ENCODE measurements at regions not wholly inside any gene's neighbourhood (a gene's known extent, or its start where the extent isn't known, plus 50 kb on each side); places are given as distances from the start of the nearest gene placed in this dataset.
A peak's percentile ranks its signal among the peaks of the same experiment; 100 is the strongest.

DNA sequence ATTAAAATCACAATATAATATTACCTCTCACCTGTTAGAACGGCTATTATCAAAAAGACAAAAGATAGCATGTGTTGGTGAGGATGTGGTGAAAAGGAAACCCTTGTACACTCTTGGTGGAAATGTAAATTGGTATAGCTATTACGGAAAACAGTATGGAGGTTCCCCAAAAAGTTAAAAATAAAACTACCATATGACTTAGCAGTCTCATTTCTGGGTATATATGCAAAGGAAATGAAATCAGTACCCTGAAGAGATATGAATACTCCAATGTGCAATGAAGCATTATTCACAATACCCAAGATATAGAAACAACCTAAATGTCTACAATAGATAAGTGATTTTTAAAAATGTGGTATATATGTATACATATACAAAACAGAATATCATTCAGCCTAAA, 199.9 kb downstream of the SNX18 start:
- Histone ChIP-seq H3K79me2 (ENCODE audit: low read length) (no peaks in the 10 kb centered on the region), H3K9ac (ENCODE audit: low read length) (peak overlapping the region; percentile 64), H3K4me3 (ENCODE audit: low read length) (peak overlapping the region; percentile 63), H3K9me3 (ENCODE audit: insufficient read depth, low read length) (0 out of 2 replicates have a peak, but pooled peaks cover 4% of the 10 kb centered on the region), H3K4me1 (ENCODE audit: low read length) (peaks cover 39% of the 10 kb centered on the region), H2AFZ (ENCODE audit: low read depth, low read length) (no peak overlapping the region), H3K4me2 (ENCODE audit: low read length) (peak overlapping the region; percentile 75), H3K27me3 (ENCODE audit: low read depth, low read length) (no peaks in the 10 kb centered on the region), H4K20me1 (ENCODE audit: insufficient read depth, low read length) (no peaks in the 10 kb centered on the region), H3K36me3 (replicated peaks; ENCODE audit: low read depth, low read length) (peaks cover 3% of the 10 kb centered on the region), H3K27ac (ENCODE audit: low read length) (peak overlapping the region; percentile 98)
- no peak for TF ChIP-seq EZH2phosphoT487 (IDR thresholded peaks at IDR 0.05; ENCODE audit: low read depth)
- TF ChIP-seq, protein P1, sequence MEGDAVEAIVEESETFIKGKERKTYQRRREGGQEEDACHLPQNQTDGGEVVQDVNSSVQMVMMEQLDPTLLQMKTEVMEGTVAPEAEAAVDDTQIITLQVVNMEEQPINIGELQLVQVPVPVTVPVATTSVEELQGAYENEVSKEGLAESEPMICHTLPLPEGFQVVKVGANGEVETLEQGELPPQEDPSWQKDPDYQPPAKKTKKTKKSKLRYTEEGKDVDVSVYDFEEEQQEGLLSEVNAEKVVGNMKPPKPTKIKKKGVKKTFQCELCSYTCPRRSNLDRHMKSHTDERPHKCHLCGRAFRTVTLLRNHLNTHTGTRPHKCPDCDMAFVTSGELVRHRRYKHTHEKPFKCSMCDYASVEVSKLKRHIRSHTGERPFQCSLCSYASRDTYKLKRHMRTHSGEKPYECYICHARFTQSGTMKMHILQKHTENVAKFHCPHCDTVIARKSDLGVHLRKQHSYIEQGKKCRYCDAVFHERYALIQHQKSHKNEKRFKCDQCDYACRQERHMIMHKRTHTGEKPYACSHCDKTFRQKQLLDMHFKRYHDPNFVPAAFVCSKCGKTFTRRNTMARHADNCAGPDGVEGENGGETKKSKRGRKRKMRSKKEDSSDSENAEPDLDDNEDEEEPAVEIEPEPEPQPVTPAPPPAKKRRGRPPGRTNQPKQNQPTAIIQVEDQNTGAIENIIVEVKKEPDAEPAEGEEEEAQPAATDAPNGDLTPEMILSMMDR (IDR thresholded peaks at IDR 0.05; ENCODE audit: low read depth, low read length), result no peak

DNA sequence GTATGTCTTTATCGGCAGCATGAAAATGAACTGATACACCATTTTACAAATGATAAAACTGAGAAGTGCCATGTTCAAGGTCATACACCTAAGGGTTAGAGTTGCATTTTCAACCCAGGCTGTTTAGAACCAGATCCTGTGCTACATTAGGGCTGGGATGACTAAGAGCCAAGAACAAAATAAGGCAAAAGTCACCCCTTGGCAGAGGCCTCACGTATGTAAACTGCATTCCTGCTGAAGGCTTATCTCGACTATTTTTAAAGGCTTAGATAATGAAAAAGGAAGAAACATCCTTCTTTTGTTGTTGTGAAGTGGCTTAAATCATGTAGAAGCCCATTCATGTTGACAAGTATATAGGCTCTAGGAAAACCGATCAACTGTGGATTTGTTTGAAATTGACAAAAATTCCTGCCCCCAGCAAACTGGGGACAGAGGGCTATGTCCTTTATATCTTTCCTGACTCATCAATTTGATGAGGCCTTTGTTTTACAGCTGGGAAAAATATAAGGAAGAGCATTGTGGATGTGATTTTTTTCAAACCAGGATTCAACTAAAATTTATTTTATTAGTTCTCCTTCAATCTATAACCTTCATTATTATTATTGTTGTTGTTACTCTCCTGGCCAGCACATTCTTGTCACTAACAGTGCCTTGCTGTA, 196.5 kb downstream of the SNX18 start:
- Histone ChIP-seq H3K79me2 (ENCODE audit: low read length) (no peaks in the 10 kb centered on the region), H4K20me1 (ENCODE audit: insufficient read depth, low read length) (no peaks in the 10 kb centered on the region), H3K4me3 (ENCODE audit: low read length) (no peak overlapping the region), H3K4me2 (ENCODE audit: low read length) (no peak overlapping the region), H3K4me1 (ENCODE audit: low read length) (peaks cover 29% of the 10 kb centered on the region), H3K27me3 (ENCODE audit: low read depth, low read length) (no peaks in the 10 kb centered on the region), H3K9ac (ENCODE audit: low read length) (no peak overlapping the region), H3K36me3 (replicated peaks; ENCODE audit: low read depth, low read length) (peaks cover 3% of the 10 kb centered on the region), H3K9me3 (ENCODE audit: insufficient read depth, low read length) (0 out of 2 replicates have a peak, but pooled peaks cover 4% of the 10 kb centered on the region), H3K27ac (ENCODE audit: low read length) (no peak overlapping the region), H2AFZ (ENCODE audit: low read depth, low read length) (no peak overlapping the region)
- TF ChIP-seq, protein P1 (IDR thresholded peaks at IDR 0.05; ENCODE audit: low read depth, low read length), result no peak
- TF ChIP-seq EZH2phosphoT487 (IDR thresholded peaks at IDR 0.05; ENCODE audit: low read depth), result no peak

GRCh38 chr5:54709096-54709495, 191.5 kb downstream of the SNX18 start:
- H3K79me2 ChIP-seq (ENCODE audit: low read length), result no peaks in the 10 kb centered on the region
- no peaks in the 10 kb centered on the region for H3K9me3 ChIP-seq (ENCODE audit: insufficient read depth, low read length)
- no peak overlapping the region; the same call in 1 of the 2 replicates for H2AFZ ChIP-seq (ENCODE audit: low read depth, low read length)
- no peak overlapping the region for H3K4me3 ChIP-seq (ENCODE audit: low read length)
- no peaks in the 10 kb centered on the region for H3K36me3 ChIP-seq (replicated peaks; ENCODE audit: low read depth, low read length)
- H3K4me1 ChIP-seq (ENCODE audit: low read length), result peaks cover 34% of the 10 kb centered on the region
- H3K9ac ChIP-seq (ENCODE audit: low read length), result no peak overlapping the region
- no peaks in the 10 kb centered on the region for H3K27me3 ChIP-seq (ENCODE audit: low read depth, low read length)
- H3K4me2 ChIP-seq (ENCODE audit: low read length), result peak overlapping the region; percentile 36
- no peak for TF ChIP-seq EZH2phosphoT487 (IDR thresholded peaks at IDR 0.05; ENCODE audit: low read depth)
- TF ChIP-seq, protein P1 (IDR thresholded peaks at IDR 0.05; ENCODE audit: low read depth, low read length), result no peak
- H3K27ac ChIP-seq (ENCODE audit: low read length), result no peak overlapping the region
- no peaks in the 10 kb centered on the region for H4K20me1 ChIP-seq (ENCODE audit: insufficient read depth, low read length)

- no peak overlapping the region for H2AFZ ChIP-seq (ENCODE audit: low read depth, low read length)
- H3K4me2 ChIP-seq (ENCODE audit: low read length), result no peak overlapping the region
- no peak overlapping the region for H3K9ac ChIP-seq (ENCODE audit: low read length)
- H3K79me2 ChIP-seq (ENCODE audit: low read length), result no peaks in the 10 kb centered on the region
- H3K27me3 ChIP-seq (ENCODE audit: low read depth, low read length), result no peaks in the 10 kb centered on the region
- H3K4me3 ChIP-seq (ENCODE audit: low read length), result no peak overlapping the region
- H3K9me3 ChIP-seq (ENCODE audit: insufficient read depth, low read length), result no peaks in the 10 kb centered on the region
- no peak for TF ChIP-seq EZH2phosphoT487 (IDR thresholded peaks at IDR 0.05; ENCODE audit: low read depth)
- TF ChIP-seq, protein P1 (IDR thresholded peaks at IDR 0.05; ENCODE audit: low read depth, low read length), result no peak
- H3K27ac ChIP-seq (ENCODE audit: low read length), result no peak overlapping the region
- peaks cover 41% of the 10 kb centered on the region for H3K4me1 ChIP-seq (ENCODE audit: low read length)
- H4K20me1 ChIP-seq (ENCODE audit: insufficient read depth, low read length), result no peaks in the 10 kb centered on the region
- H3K36me3 ChIP-seq (replicated peaks; ENCODE audit: low read depth, low read length), result no peaks in the 10 kb centered on the region
These were observed 190.3 kb downstream of the SNX18 start for GRCh38 chr5:54707841-54708240.

All from OCI-LY3 (cell line).